ENCODE measurements at regions not wholly inside any gene's neighbourhood (a gene's known extent, or its start where the extent isn't known, plus 50 kb on each side); places are given as distances from the start of the nearest gene placed in this dataset.
"Not testable (repeated sequence)": the region's sequence is repeated elsewhere in the genome, so short reads cannot be mapped to it uniquely, and the experiment has no call there.

- H3K4me3 Mint-ChIP-seq, result no peak overlapping the region
- H3K9me3 Mint-ChIP-seq, result peaks cover 0 to 7% (median under 1%) of the 10 kb centered on the region in 6 donors
- peaks cover 1 to 7% (median 3%) of the 10 kb centered on the region in 3 donors for H3K27me3 Mint-ChIP-seq (ENCODE audit: low read depth in 3 of 3)
- H3K4me1 Mint-ChIP-seq, result peaks cover 0 to 1% of the 10 kb centered on the region in 2 donors
- no peaks in the 10 kb centered on the region for H3K36me3 Mint-ChIP-seq
- no peak for DNase-seq
- no peak overlapping the region for H3K27ac Mint-ChIP-seq
Observed at GRCh38 chrX:87874043-87874442, 356.4 kb downstream of the KLHL4 start.

GRCh38 chrX:87878926-87879325 lies 361.3 kb downstream of the KLHL4 start:
- Mint-ChIP-seq H3K4me1 (peaks cover 0 to 1% of the 10 kb centered on the region in 2 donors), H3K27me3 (ENCODE audit: low read depth in 3 of 3) (peaks cover 1 to 3% (median 2%) of the 10 kb centered on the region in 3 donors), H3K4me3 (no peak overlapping the region), H3K9me3 (peaks cover 0 to 4% (median 1%) of the 10 kb centered on the region in 6 donors), H3K27ac (no peak overlapping the region), H3K36me3 (no peaks in the 10 kb centered on the region)
- DNase-seq, result no peak

- no peak overlapping the region for H3K4me3 Mint-ChIP-seq
- no peaks in the 10 kb centered on the region for H3K36me3 Mint-ChIP-seq
- no peak for DNase-seq
- peaks cover 2 to 7% (median 5%) of the 10 kb centered on the region in 3 donors for H3K27me3 Mint-ChIP-seq (ENCODE audit: low read depth in 3 of 3)
- H3K4me1 Mint-ChIP-seq, result no peaks in the 10 kb centered on the region
- H3K27ac Mint-ChIP-seq, result no peak overlapping the region
- peaks cover 0 to 8% (median 1%) of the 10 kb centered on the region in 6 donors for H3K9me3 Mint-ChIP-seq
Observed at GRCh38 chrX:87890437-87890836, 372.8 kb downstream of the KLHL4 start.

- Mint-ChIP-seq H3K36me3 (no peaks in the 10 kb centered on the region), H3K27me3 (ENCODE audit: low read depth in 3 of 3) (peaks cover 2% of the 10 kb centered on the region in 3 donors), H3K27ac (no peak overlapping the region), H3K4me1 (peaks cover 3 to 4% of the 10 kb centered on the region in 2 donors), H3K9me3 (peaks cover 0 to 6% (median 0%) of the 10 kb centered on the region in 6 donors), H3K4me3 (no peak overlapping the region)
- no peak for DNase-seq
Observed at GRCh38 chrX:87895421-87895820, 377.8 kb downstream of the KLHL4 start.

GRCh38 chrX:87896057-87896456 lies 378.5 kb downstream of the KLHL4 start:
- peaks cover 0 to 2% (median 2%) of the 10 kb centered on the region in 3 donors for H3K27me3 Mint-ChIP-seq (ENCODE audit: low read depth in 3 of 3)
- DNase-seq, result no peak
- H3K4me1 Mint-ChIP-seq, result peaks cover 7 to 10% of the 10 kb centered on the region in 2 donors
- no peak overlapping the region for H3K27ac Mint-ChIP-seq
- no peaks in the 10 kb centered on the region for H3K36me3 Mint-ChIP-seq
- H3K9me3 Mint-ChIP-seq, result peaks cover 0 to 6% (median 0%) of the 10 kb centered on the region in 6 donors
- no peak overlapping the region for H3K4me3 Mint-ChIP-seq

- peak overlapping the region in 4 of 5 donors; percentile 13 to 77 (median 36) for H3K4me3 Mint-ChIP-seq
- H3K9me3 Mint-ChIP-seq, result peaks cover 0 to 2% (median under 1%) of the 10 kb centered on the region in 6 donors
- peaks cover 9 to 14% of the 10 kb centered on the region in 2 donors for H3K4me1 Mint-ChIP-seq
- no peaks in the 10 kb centered on the region for H3K27me3 Mint-ChIP-seq (ENCODE audit: low read depth in 3 of 3)
- H3K36me3 Mint-ChIP-seq, result no peaks in the 10 kb centered on the region
- peak overlapping the region in 3 of 6 donors; percentile 50 to 81 (median 69) for H3K27ac Mint-ChIP-seq
- DNase-seq, result peak; percentile 12 to 49 (median 15)
Observed at GRCh38 chrX:87900320-87900908, 382.8 kb downstream of the KLHL4 start.

GRCh38 chrX:87901060-87901459 lies 383.5 kb downstream of the KLHL4 start:
- peaks cover 0 to 2% (median 0%) of the 10 kb centered on the region in 6 donors for H3K9me3 Mint-ChIP-seq
- H3K4me3 Mint-ChIP-seq, result peak overlapping the region in 2 of 5 donors; percentile 49 to 77
- no peak for DNase-seq
- H3K4me1 Mint-ChIP-seq, result peaks cover 9 to 14% of the 10 kb centered on the region in 2 donors
- no peaks in the 10 kb centered on the region for H3K36me3 Mint-ChIP-seq
- H3K27ac Mint-ChIP-seq, result peak overlapping the region in 1 of 6 donors; percentile 81
- peaks cover 0 to 3% (median 1%) of the 10 kb centered on the region in 3 donors for H3K27me3 Mint-ChIP-seq (ENCODE audit: low read depth in 3 of 3)

- Mint-ChIP-seq H3K9me3 (peaks cover 0 to 11% (median 2%) of the 10 kb centered on the region in 6 donors), H3K4me1 (no peaks in the 10 kb centered on the region), H3K4me3 (no peak overlapping the region), H3K36me3 (no peaks in the 10 kb centered on the region), H3K27me3 (ENCODE audit: low read depth in 3 of 3) (peaks cover 3 to 13% (median 3%) of the 10 kb centered on the region in 3 donors), H3K27ac (no peak overlapping the region)
- DNase-seq, result no peak
Observed at GRCh38 chrX:87914726-87915125, 397.1 kb downstream of the KLHL4 start.

- Mint-ChIP-seq H3K27me3 (ENCODE audit: low read depth in 3 of 3) (peaks cover 0 to 3% (median 0%) of the 10 kb centered on the region in 3 donors), H3K4me1 (no peaks in the 10 kb centered on the region), H3K4me3 (no peak overlapping the region), H3K27ac (no peak overlapping the region), H3K9me3 (peaks cover 0 to 11% (median 1%) of the 10 kb centered on the region in 6 donors), H3K36me3 (no peaks in the 10 kb centered on the region)
- DNase-seq, result no peak
Observed at GRCh38 chrX:87924619-87925018, 407.0 kb downstream of the KLHL4 start.

- H3K36me3 Mint-ChIP-seq, result no peaks in the 10 kb centered on the region
- no peak overlapping the region for H3K27ac Mint-ChIP-seq
- peaks cover 0 to 3% (median 0%) of the 10 kb centered on the region in 3 donors for H3K27me3 Mint-ChIP-seq (ENCODE audit: low read depth in 3 of 3)
- no peak for DNase-seq
- H3K4me1 Mint-ChIP-seq, result no peaks in the 10 kb centered on the region
- peaks cover 0 to 11% (median 1%) of the 10 kb centered on the region in 6 donors for H3K9me3 Mint-ChIP-seq
- H3K4me3 Mint-ChIP-seq, result no peak overlapping the region
Observed at GRCh38 chrX:87941841-87942240, 424.2 kb downstream of the KLHL4 start.

- Mint-ChIP-seq H3K27me3 (ENCODE audit: low read depth in 3 of 3) (peaks cover 0 to 2% (median 0%) of the 10 kb centered on the region in 3 donors), H3K9me3 (peaks cover 0 to 6% (median 2%) of the 10 kb centered on the region in 6 donors), H3K4me3 (no peak overlapping the region), H3K36me3 (no peaks in the 10 kb centered on the region), H3K27ac (no peak overlapping the region), H3K4me1 (no peaks in the 10 kb centered on the region)
- DNase-seq, result no peak
Observed at GRCh38 chrX:87961471-87961870, 443.9 kb downstream of the KLHL4 start.

- no peak overlapping the region for H3K27ac Mint-ChIP-seq
- H3K36me3 Mint-ChIP-seq, result no peaks in the 10 kb centered on the region
- no peak overlapping the region for H3K4me3 Mint-ChIP-seq
- no peaks in the 10 kb centered on the region for H3K4me1 Mint-ChIP-seq
- peaks cover 0 to 5% (median 4%) of the 10 kb centered on the region in 3 donors for H3K27me3 Mint-ChIP-seq (ENCODE audit: low read depth in 3 of 3)
- peaks cover 0 to 12% (median 0%) of the 10 kb centered on the region in 6 donors for H3K9me3 Mint-ChIP-seq
- no peak for DNase-seq
Observed at GRCh38 chrX:87968118-87968517, 450.5 kb downstream of the KLHL4 start.

- H3K27me3 Mint-ChIP-seq (ENCODE audit: low read depth in 3 of 3); H3K9me3 Mint-ChIP-seq; H3K4me1 Mint-ChIP-seq; H3K27ac Mint-ChIP-seq; H3K36me3 Mint-ChIP-seq; DNase-seq; H3K4me3 Mint-ChIP-seq: not testable (repeated sequence)
Observed at GRCh38 chrX:87972121-87972520, 454.5 kb downstream of the KLHL4 start.

- no peak overlapping the region for H3K4me3 Mint-ChIP-seq
- H3K27ac Mint-ChIP-seq, result no peak overlapping the region
- peaks cover 0 to 2% (median 2%) of the 10 kb centered on the region in 3 donors for H3K27me3 Mint-ChIP-seq (ENCODE audit: low read depth in 3 of 3)
Observed at GRCh38 chrX:87975365-87975764, 457.8 kb downstream of the KLHL4 start.

GRCh38 chrX:88007873-88008272 lies 490.3 kb downstream of the KLHL4 start:
- not testable (repeated sequence) for DNase-seq; H3K4me3 Mint-ChIP-seq; H3K27me3 Mint-ChIP-seq (ENCODE audit: low read depth in 3 of 3); H3K36me3 Mint-ChIP-seq; H3K4me1 Mint-ChIP-seq
- Mint-ChIP-seq H3K9me3 (peaks cover 0 to 19% (median 5%) of the 10 kb centered on the region in 6 donors), H3K27ac (peak overlapping the region in 1 of 6 donors; percentile 46)

More at GRCh38 chrX:87975365-87975764, 457.8 kb downstream of the KLHL4 start:
- H3K36me3 Mint-ChIP-seq, result no peaks in the 10 kb centered on the region
- DNase-seq, result no peak
- peaks cover 0 to 11% (median 4%) of the 10 kb centered on the region in 6 donors for H3K9me3 Mint-ChIP-seq
- H3K4me1 Mint-ChIP-seq, result no peaks in the 10 kb centered on the region
